GM23338 (cell line): ENCODE measurements at regions not wholly inside any gene's neighbourhood (a gene's known extent, or its start where the extent isn't known, plus 50 kb on each side); places are given as distances from the start of the nearest gene placed in this dataset.

ENCODE experiments used
- EZH2 ChIP-seq: fragments of 200-600 bp; sonication (generic); IDR thresholded peaks from one replicate; pipeline ENCODE4 v1.8.0; 2017; ENCODE audit warnings: antibody characterized with exemption, mild to moderate bottlenecking, low read depth; ENCODE audit not compliant: unreplicated experiment
- POLR2AphosphoS5 ChIP-seq: IDR thresholded peaks from 2 replicates; pipeline ENCODE4 v1.6.1; 2016; ENCODE audit warnings: antibody characterized with exemption, low read depth
- ZNF114 ChIP-seq: fragments of 250-450 bp; sonication (Bioruptor Pico); IDR thresholded peaks from 2 replicates; pipeline ENCODE4 v1.5.0; 2020; ENCODE audit warnings: mild to moderate bottlenecking, moderate library complexity
- TF ChIP-seq, protein P1 (sequence below), 2 experiments: fragments of 200-600 bp in 1 of 2; sonication (generic) in 1 of 2; conservative IDR thresholded peaks; 2 replicates each; pipeline versions ENCODE4 v1.5.1 to v1.6.1; 2016 to 2017; ENCODE audit warnings: antibody characterized with exemption in 2 of 2, low read depth in 2 of 2, mild to moderate bottlenecking in 2 of 2, moderate library complexity in 1 of 2

DNA sequence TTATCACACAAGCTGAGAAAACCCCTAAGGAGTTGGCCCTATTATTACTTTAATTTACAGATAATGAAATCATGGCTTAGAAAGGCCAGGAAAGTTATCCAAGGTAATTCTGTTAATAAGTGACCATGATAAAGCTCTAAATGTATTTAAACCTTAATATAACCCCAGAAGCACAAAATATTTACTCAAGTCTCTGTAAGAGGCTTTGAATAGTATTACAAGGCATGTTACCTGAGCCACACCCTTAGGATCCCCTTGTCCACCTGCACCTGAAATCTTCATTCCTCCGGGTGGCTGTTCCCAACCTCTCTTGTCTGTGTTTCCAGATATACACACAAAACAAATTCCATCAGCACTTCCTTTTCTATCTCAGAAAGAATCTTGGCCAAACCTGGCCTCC, 271.6 kb upstream of the BMP2 start:
- TF ChIP-seq, protein P1, sequence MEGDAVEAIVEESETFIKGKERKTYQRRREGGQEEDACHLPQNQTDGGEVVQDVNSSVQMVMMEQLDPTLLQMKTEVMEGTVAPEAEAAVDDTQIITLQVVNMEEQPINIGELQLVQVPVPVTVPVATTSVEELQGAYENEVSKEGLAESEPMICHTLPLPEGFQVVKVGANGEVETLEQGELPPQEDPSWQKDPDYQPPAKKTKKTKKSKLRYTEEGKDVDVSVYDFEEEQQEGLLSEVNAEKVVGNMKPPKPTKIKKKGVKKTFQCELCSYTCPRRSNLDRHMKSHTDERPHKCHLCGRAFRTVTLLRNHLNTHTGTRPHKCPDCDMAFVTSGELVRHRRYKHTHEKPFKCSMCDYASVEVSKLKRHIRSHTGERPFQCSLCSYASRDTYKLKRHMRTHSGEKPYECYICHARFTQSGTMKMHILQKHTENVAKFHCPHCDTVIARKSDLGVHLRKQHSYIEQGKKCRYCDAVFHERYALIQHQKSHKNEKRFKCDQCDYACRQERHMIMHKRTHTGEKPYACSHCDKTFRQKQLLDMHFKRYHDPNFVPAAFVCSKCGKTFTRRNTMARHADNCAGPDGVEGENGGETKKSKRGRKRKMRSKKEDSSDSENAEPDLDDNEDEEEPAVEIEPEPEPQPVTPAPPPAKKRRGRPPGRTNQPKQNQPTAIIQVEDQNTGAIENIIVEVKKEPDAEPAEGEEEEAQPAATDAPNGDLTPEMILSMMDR (conservative IDR thresholded peaks at IDR 0.05; ENCODE audit: low read depth in 2 of 2): no peak
- no peak for TF ChIP-seq EZH2
- TF ChIP-seq ZNF114 (CRISPR knock-in tag): no peak
- TF ChIP-seq POLR2AphosphoS5: no peak
